WTC11 (cell line): ENCODE measurements at regions not wholly inside any gene's neighbourhood (a gene's known extent, or its start where the extent isn't known, plus 50 kb on each side); places are given as distances from the start of the nearest gene placed in this dataset.

ENCODE experiments used
- JUN ChIP-seq: sonication (generic); formaldehyde crosslinking; IDR thresholded peaks from 2 replicates; pipeline ENCODE4 v1.8.0; 2023; ENCODE audit warnings: mild to moderate bottlenecking, missing genetic modification reagents
- TF ChIP-seq, protein P1 (sequence below): sonication (generic); formaldehyde crosslinking; IDR thresholded peaks from 2 replicates; pipeline ENCODE4 v1.8.0; 2022; ENCODE audit warnings: mild to moderate bottlenecking, missing genetic modification reagents
- TF ChIP-seq, protein P2 (sequence below): sonication (generic); formaldehyde crosslinking; IDR thresholded peaks from 2 replicates; pipeline ENCODE4 v1.8.1; 2023; ENCODE audit warnings: mild to moderate bottlenecking, missing genetic modification reagents
- TF ChIP-seq, protein P3 (sequence below): fragments of 200-600 bp; IDR thresholded peaks from 2 replicates; pipeline ENCODE4 v1.8.0; 2022; ENCODE audit warnings: antibody characterized with exemption

DNA sequence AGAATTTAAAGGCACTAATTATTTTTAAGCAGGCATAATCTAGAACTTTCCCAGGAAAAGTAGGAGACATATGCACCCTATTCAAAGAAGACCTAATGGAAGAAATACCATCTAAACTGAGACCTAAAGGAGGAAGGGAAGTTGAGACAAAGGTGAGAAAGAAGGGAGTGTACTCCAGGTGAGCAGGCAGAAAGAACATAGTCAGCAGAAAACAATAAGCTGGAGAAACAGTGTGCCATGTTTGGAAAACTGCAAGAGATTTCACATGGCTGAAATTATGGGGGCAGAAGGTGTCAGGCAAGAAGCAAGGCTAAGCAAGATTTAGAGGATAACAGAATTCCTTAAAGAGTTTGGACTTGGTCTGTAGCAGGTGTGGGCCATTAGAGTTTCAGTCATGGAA lies 167.0 kb upstream of the USP25 start:
- TF ChIP-seq, protein P1, sequence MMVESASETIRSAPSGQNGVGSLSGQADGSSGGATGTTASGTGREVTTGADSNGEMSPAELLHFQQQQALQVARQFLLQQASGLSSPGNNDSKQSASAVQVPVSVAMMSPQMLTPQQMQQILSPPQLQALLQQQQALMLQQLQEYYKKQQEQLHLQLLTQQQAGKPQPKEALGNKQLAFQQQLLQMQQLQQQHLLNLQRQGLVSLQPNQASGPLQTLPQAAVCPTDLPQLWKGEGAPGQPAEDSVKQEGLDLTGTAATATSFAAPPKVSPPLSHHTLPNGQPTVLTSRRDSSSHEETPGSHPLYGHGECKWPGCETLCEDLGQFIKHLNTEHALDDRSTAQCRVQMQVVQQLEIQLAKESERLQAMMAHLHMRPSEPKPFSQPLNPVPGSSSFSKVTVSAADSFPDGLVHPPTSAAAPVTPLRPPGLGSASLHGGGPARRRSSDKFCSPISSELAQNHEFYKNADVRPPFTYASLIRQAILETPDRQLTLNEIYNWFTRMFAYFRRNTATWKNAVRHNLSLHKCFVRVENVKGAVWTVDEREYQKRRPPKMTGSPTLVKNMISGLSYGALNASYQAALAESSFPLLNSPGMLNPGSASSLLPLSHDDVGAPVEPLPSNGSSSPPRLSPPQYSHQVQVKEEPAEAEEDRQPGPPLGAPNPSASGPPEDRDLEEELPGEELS (CRISPR knock-in tag), result no peak
- TF ChIP-seq, protein P2, sequence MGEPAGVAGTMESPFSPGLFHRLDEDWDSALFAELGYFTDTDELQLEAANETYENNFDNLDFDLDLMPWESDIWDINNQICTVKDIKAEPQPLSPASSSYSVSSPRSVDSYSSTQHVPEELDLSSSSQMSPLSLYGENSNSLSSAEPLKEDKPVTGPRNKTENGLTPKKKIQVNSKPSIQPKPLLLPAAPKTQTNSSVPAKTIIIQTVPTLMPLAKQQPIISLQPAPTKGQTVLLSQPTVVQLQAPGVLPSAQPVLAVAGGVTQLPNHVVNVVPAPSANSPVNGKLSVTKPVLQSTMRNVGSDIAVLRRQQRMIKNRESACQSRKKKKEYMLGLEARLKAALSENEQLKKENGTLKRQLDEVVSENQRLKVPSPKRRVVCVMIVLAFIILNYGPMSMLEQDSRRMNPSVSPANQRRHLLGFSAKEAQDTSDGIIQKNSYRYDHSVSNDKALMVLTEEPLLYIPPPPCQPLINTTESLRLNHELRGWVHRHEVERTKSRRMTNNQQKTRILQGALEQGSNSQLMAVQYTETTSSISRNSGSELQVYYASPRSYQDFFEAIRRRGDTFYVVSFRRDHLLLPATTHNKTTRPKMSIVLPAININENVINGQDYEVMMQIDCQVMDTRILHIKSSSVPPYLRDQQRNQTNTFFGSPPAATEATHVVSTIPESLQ (CRISPR knock-in tag), result no peak
- TF ChIP-seq, protein P3, sequence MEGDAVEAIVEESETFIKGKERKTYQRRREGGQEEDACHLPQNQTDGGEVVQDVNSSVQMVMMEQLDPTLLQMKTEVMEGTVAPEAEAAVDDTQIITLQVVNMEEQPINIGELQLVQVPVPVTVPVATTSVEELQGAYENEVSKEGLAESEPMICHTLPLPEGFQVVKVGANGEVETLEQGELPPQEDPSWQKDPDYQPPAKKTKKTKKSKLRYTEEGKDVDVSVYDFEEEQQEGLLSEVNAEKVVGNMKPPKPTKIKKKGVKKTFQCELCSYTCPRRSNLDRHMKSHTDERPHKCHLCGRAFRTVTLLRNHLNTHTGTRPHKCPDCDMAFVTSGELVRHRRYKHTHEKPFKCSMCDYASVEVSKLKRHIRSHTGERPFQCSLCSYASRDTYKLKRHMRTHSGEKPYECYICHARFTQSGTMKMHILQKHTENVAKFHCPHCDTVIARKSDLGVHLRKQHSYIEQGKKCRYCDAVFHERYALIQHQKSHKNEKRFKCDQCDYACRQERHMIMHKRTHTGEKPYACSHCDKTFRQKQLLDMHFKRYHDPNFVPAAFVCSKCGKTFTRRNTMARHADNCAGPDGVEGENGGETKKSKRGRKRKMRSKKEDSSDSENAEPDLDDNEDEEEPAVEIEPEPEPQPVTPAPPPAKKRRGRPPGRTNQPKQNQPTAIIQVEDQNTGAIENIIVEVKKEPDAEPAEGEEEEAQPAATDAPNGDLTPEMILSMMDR, result no peak
- no peak for TF ChIP-seq JUN (CRISPR knock-in tag)
